ENCODE measurements at regions not wholly inside any gene's neighbourhood (a gene's known extent, or its start where the extent isn't known, plus 50 kb on each side); places are given as distances from the start of the nearest gene placed in this dataset.

DNA sequence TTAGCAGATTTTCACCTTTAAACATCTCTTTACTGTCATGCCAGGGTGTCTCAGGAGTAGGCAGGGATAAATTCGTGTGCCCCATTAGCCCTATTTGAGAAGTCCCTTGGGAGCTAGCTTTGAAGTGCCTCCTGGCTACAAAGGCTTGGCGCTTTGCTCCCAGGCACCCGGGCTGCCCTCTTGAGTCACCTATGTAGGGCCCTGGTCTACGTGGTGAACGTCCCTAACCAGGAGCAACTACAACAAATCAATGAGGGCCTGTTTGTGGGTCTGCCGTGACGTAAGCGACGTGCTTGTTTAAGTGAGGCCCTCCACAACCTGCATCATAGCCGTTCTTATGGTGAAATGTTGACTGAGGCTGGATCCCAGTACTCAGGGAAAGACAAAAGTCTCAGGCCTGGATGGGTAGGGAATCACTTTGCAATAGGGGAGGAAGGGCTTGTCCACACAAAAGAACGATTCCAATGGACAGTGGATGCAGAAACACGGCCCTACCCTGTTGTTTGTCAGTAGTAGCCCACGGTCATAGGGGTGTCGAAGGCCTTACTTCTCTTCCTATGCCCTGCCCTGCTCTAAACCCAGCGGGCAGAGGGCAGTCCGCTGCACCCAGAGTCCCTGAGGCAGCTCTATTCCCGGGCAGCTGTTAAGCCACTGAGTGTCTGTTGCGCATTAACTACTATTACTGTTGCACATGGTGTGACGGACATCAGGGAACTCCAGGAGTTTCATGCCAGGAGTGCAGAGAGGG lies 93.9 kb downstream of the INHBB start:
- TF ChIP-seq, protein P1, sequence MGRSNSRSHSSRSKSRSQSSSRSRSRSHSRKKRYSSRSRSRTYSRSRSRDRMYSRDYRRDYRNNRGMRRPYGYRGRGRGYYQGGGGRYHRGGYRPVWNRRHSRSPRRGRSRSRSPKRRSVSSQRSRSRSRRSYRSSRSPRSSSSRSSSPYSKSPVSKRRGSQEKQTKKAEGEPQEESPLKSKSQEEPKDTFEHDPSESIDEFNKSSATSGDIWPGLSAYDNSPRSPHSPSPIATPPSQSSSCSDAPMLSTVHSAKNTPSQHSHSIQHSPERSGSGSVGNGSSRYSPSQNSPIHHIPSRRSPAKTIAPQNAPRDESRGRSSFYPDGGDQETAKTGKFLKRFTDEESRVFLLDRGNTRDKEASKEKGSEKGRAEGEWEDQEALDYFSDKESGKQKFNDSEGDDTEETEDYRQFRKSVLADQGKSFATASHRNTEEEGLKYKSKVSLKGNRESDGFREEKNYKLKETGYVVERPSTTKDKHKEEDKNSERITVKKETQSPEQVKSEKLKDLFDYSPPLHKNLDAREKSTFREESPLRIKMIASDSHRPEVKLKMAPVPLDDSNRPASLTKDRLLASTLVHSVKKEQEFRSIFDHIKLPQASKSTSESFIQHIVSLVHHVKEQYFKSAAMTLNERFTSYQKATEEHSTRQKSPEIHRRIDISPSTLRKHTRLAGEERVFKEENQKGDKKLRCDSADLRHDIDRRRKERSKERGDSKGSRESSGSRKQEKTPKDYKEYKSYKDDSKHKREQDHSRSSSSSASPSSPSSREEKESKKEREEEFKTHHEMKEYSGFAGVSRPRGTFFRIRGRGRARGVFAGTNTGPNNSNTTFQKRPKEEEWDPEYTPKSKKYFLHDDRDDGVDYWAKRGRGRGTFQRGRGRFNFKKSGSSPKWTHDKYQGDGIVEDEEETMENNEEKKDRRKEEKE (IDR thresholded peaks at IDR 0.05; ENCODE audit: borderline replicate concordance in 1 of 2, control insufficient read depth in 1 of 2, low read depth in 2 of 2, low read length in 1 of 2): no peak
- TF ChIP-seq ZNF764 (CRISPR knock-in tag; IDR thresholded peaks at IDR 0.05; ENCODE audit: low read depth): no peak
- TF ChIP-seq, protein P2, sequence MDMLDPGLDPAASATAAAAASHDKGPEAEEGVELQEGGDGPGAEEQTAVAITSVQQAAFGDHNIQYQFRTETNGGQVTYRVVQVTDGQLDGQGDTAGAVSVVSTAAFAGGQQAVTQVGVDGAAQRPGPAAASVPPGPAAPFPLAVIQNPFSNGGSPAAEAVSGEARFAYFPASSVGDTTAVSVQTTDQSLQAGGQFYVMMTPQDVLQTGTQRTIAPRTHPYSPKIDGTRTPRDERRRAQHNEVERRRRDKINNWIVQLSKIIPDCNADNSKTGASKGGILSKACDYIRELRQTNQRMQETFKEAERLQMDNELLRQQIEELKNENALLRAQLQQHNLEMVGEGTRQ (CRISPR knock-in tag; IDR thresholded peaks at IDR 0.05): no peak
- TF ChIP-seq, protein P3, sequence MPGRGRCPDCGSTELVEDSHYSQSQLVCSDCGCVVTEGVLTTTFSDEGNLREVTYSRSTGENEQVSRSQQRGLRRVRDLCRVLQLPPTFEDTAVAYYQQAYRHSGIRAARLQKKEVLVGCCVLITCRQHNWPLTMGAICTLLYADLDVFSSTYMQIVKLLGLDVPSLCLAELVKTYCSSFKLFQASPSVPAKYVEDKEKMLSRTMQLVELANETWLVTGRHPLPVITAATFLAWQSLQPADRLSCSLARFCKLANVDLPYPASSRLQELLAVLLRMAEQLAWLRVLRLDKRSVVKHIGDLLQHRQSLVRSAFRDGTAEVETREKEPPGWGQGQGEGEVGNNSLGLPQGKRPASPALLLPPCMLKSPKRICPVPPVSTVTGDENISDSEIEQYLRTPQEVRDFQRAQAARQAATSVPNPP (IDR thresholded peaks at IDR 0.05; ENCODE audit: borderline replicate concordance, insufficient read depth, insufficient read length): no peak
- Histone ChIP-seq H3K4me1 (replicated peaks in 1 of 2; ENCODE audit: control insufficient read depth in 2 of 2, insufficient read depth in 2 of 2, low read length in 2 of 2) (peaks cover 0 to 18% of the 10 kb centered on the region in 2 experiments; a peak in 2 of 5 replicates), H3K27me3 (ENCODE audit: control insufficient read depth in 2 of 2, insufficient read depth in 2 of 2, low read length in 2 of 2) (peaks cover 39 to 78% of the 10 kb centered on the region in 2 experiments), H3K9ac (ENCODE audit: insufficient read depth in 1 of 2, low read depth in 2 of 2, low read length in 2 of 2) (no peak overlapping the region), H3K9me3 (replicated peaks; ENCODE audit: control insufficient read depth, insufficient read depth, low read depth, low read length) (no peaks in the 10 kb centered on the region), H3K79me2 (ENCODE audit: control insufficient read depth, insufficient read depth, low read length) (no peaks in the 10 kb centered on the region), H3K4me2 (ENCODE audit: insufficient read depth, low read length) (no peak overlapping the region), H3K27ac (ENCODE audit: extremely low read depth, low read depth, low read length) (no peak overlapping the region), H3K9me1 (ENCODE audit: control insufficient read depth, insufficient read depth, low read length) (peaks cover 3% of the 10 kb centered on the region), H4K20me1 (replicated peaks; ENCODE audit: control insufficient read depth, insufficient read depth, low read length) (peaks cover 5% of the 10 kb centered on the region), H2AFZ (ENCODE audit: low read depth, low read length) (no peak overlapping the region), H3K4me3 (no peak overlapping the region), H3K36me3 (ENCODE audit: control insufficient read depth, insufficient read depth, low read length) (no peaks in the 10 kb centered on the region)
- no peak for ATAC-seq
- ChIA-PET CTCF (ENCODE audit: low intra/inter-chr PET ratio) (no interaction called here), POLR2A (interaction anchor here (1.2 kb wide), 1 partner anchor 9 kb away, joined by 3 read pairs; no protein-coding TSS in a partner anchor)
- WGBS (ENCODE audit: insufficient coverage, low coverage, missing lambda C conversion rate): under 1% methylated on average over 19 of the region's 19 CpGs
- intact Hi-C loops (cut with micrococcal nuclease) (no loop called here), in situ Hi-C loops (cut with MboI) (no loop called here)
- FAIRE-seq: no peak
- BruUV-seq (replicated peaks): no TSS peak
- no peak for DNase-seq (ENCODE audit: extremely low read depth in 1 of 4, low spot score in 3 of 4)
